ENCODE measurements at regions not wholly inside any gene's neighbourhood (a gene's known extent, or its start where the extent isn't known, plus 50 kb on each side); places are given as distances from the start of the nearest gene placed in this dataset.

DNA sequence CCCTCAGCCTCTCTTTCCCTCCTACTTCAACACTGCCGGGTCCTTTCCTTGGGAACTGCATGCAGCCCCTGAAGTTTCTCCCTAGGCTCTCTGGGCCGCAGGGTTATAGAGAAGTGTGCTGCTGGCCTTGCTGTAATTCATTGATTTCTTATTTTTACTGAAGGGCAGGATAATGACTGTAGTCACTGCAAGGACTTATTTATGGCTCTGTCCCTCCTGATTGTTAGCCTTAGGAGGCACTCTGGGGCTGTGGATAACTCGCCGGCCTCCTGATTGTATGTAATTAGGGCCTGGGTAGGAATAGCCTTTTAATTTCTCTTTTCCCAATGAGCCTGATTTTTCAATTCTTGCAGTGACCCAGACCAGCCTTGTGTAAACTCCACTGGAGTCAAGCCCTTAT lies 138.3 kb upstream of the CDH13 start:
- WGBS (ENCODE audit: low lambda C conversion rate): 58% methylated on average over 4 of the region's 4 CpGs
- Histone ChIP-seq H3K36me3 (replicated peaks in 1 of 2; ENCODE audit: control insufficient read depth in 1 of 2, insufficient read depth in 2 of 2, low read length in 1 of 2) (no peaks in the 10 kb centered on the region), H3K27me3 (ENCODE audit: insufficient read depth) (no peaks in the 10 kb centered on the region; the same call in 1 of the 2 replicates), H3K9me3 (no peaks in the 10 kb centered on the region), H3F3A (replicated peaks; ENCODE audit: insufficient read depth) (no peaks in the 10 kb centered on the region), H2AFZ (ENCODE audit: low read depth) (no peak overlapping the region), H3K4me2 (no peak overlapping the region), H3K27ac (ENCODE audit: low read depth in 2 of 2, low read length in 1 of 2) (no peak overlapping the region), H3K4me1 (ENCODE audit: control insufficient read depth in 1 of 2, insufficient read depth in 2 of 2, low read depth in 1 of 2, low read length in 1 of 2) (no peaks in the 10 kb centered on the region), H3K9me2 (no peaks in the 10 kb centered on the region), H3K9ac (no peak overlapping the region), H3K4me3 (ENCODE audit: low read depth in 2 of 2, low read length in 1 of 2) (no peak overlapping the region), H4K20me1 (ENCODE audit: insufficient read depth) (no peaks in the 10 kb centered on the region), H3K79me2 (ENCODE audit: insufficient read depth) (no peaks in the 10 kb centered on the region)
- no peak for TF ChIP-seq RCOR1 (IDR thresholded peaks at IDR 0.05; ENCODE audit: low read length)
- TF ChIP-seq FOXM1 (IDR thresholded peaks at IDR 0.05; ENCODE audit: low read depth): no peak
- TF ChIP-seq MEF2A (IDR thresholded peaks at IDR 0.05; ENCODE audit: borderline replicate concordance, low read depth): no peak
- no peak for TF ChIP-seq SMC3 (IDR thresholded peaks at IDR 0.05; ENCODE audit: low read depth, low read length)
- TF ChIP-seq, protein P1, sequence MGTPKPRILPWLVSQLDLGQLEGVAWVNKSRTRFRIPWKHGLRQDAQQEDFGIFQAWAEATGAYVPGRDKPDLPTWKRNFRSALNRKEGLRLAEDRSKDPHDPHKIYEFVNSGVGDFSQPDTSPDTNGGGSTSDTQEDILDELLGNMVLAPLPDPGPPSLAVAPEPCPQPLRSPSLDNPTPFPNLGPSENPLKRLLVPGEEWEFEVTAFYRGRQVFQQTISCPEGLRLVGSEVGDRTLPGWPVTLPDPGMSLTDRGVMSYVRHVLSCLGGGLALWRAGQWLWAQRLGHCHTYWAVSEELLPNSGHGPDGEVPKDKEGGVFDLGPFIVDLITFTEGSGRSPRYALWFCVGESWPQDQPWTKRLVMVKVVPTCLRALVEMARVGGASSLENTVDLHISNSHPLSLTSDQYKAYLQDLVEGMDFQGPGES (IDR thresholded peaks at IDR 0.05; ENCODE audit: low read depth, low read length): no peak
- no peak for TF ChIP-seq POLR2AphosphoS5 (IDR thresholded peaks at IDR 0.05; ENCODE audit: low read depth, low read length)
- TF ChIP-seq, protein P2, sequence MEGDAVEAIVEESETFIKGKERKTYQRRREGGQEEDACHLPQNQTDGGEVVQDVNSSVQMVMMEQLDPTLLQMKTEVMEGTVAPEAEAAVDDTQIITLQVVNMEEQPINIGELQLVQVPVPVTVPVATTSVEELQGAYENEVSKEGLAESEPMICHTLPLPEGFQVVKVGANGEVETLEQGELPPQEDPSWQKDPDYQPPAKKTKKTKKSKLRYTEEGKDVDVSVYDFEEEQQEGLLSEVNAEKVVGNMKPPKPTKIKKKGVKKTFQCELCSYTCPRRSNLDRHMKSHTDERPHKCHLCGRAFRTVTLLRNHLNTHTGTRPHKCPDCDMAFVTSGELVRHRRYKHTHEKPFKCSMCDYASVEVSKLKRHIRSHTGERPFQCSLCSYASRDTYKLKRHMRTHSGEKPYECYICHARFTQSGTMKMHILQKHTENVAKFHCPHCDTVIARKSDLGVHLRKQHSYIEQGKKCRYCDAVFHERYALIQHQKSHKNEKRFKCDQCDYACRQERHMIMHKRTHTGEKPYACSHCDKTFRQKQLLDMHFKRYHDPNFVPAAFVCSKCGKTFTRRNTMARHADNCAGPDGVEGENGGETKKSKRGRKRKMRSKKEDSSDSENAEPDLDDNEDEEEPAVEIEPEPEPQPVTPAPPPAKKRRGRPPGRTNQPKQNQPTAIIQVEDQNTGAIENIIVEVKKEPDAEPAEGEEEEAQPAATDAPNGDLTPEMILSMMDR (IDR thresholded peaks at IDR 0.05): no peak
- TF ChIP-seq, protein P3, sequence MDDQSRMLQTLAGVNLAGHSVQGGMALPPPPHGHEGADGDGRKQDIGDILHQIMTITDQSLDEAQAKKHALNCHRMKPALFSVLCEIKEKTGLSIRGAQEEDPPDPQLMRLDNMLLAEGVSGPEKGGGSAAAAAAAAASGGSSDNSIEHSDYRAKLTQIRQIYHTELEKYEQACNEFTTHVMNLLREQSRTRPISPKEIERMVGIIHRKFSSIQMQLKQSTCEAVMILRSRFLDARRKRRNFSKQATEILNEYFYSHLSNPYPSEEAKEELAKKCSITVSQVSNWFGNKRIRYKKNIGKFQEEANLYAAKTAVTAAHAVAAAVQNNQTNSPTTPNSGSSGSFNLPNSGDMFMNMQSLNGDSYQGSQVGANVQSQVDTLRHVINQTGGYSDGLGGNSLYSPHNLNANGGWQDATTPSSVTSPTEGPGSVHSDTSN (IDR thresholded peaks at IDR 0.05): no peak
- TF ChIP-seq CHD2 (IDR thresholded peaks at IDR 0.05; ENCODE audit: low read length, partially characterized antibody): no peak
- TF ChIP-seq, protein P4, sequence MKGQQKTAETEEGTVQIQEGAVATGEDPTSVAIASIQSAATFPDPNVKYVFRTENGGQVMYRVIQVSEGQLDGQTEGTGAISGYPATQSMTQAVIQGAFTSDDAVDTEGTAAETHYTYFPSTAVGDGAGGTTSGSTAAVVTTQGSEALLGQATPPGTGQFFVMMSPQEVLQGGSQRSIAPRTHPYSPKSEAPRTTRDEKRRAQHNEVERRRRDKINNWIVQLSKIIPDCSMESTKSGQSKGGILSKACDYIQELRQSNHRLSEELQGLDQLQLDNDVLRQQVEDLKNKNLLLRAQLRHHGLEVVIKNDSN (IDR thresholded peaks at IDR 0.05; ENCODE audit: borderline replicate concordance, low read depth): no peak
- TF ChIP-seq EZH2phosphoT487 (IDR thresholded peaks at IDR 0.05; ENCODE audit: borderline replicate concordance, low read depth): no peak
- TF ChIP-seq, protein P5, sequence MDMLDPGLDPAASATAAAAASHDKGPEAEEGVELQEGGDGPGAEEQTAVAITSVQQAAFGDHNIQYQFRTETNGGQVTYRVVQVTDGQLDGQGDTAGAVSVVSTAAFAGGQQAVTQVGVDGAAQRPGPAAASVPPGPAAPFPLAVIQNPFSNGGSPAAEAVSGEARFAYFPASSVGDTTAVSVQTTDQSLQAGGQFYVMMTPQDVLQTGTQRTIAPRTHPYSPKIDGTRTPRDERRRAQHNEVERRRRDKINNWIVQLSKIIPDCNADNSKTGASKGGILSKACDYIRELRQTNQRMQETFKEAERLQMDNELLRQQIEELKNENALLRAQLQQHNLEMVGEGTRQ (IDR thresholded peaks at IDR 0.05; ENCODE audit: borderline replicate concordance, low read depth, low read length): no peak
- TF ChIP-seq GATA2 (CRISPR knock-in tag; IDR thresholded peaks at IDR 0.05): no peak
- TF ChIP-seq, protein P6, sequence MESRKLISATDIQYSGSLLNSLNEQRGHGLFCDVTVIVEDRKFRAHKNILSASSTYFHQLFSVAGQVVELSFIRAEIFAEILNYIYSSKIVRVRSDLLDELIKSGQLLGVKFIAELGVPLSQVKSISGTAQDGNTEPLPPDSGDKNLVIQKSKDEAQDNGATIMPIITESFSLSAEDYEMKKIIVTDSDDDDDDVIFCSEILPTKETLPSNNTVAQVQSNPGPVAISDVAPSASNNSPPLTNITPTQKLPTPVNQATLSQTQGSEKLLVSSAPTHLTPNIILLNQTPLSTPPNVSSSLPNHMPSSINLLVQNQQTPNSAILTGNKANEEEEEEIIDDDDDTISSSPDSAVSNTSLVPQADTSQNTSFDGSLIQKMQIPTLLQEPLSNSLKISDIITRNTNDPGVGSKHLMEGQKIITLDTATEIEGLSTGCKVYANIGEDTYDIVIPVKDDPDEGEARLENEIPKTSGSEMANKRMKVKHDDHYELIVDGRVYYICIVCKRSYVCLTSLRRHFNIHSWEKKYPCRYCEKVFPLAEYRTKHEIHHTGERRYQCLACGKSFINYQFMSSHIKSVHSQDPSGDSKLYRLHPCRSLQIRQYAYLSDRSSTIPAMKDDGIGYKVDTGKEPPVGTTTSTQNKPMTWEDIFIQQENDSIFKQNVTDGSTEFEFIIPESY (IDR thresholded peaks at IDR 0.05; ENCODE audit: borderline replicate concordance, low read depth): no peak
- ChIA-PET POLR2A (no interaction called here), CTCF (no interaction called here)
- DNase-seq: no peak

All from SK-N-SH (cell line).